ENCODE measurements at regions not wholly inside any gene's neighbourhood (a gene's known extent, or its start where the extent isn't known, plus 50 kb on each side); places are given as distances from the start of the nearest gene placed in this dataset.

- TF ChIP-seq POLR2A (IDR thresholded peaks at IDR 0.05; ENCODE audit: control extremely low read depth in 1 of 2, low read depth in 2 of 2, low read length in 2 of 2): no peak
- no peak for TF ChIP-seq CTCF (IDR thresholded peaks at IDR 0.05; ENCODE audit: control extremely low read depth in 1 of 3, insufficient read depth in 1 of 3, low read depth in 1 of 3, low read length in 3 of 3)
- TF ChIP-seq KDM4A (IDR thresholded peaks at IDR 0.05; ENCODE audit: low read depth, low read length, severe bottlenecking): no peak
- no peak for TF ChIP-seq CHD2 (IDR thresholded peaks at IDR 0.05; ENCODE audit: low read length)
- no peak for TF ChIP-seq POLR2AphosphoS5 (IDR thresholded peaks at IDR 0.05; ENCODE audit: low read depth, low read length)
- no peak for TF ChIP-seq RFX5 (IDR thresholded peaks at IDR 0.05; ENCODE audit: borderline replicate concordance, low read depth, low read length)
- no peak for TF ChIP-seq CHD1 (IDR thresholded peaks at IDR 0.05; ENCODE audit: low read depth, low read length)
- TF ChIP-seq CREB1 (IDR thresholded peaks at IDR 0.05): no peak
- TF ChIP-seq SIX5 (IDR thresholded peaks at IDR 0.05; ENCODE audit: low read depth, low read length): no peak
- no peak for TF ChIP-seq PHF8 (conservative IDR thresholded peaks at IDR 0.05; ENCODE audit: low read depth, low read length)
- TF ChIP-seq TAF1 (IDR thresholded peaks at IDR 0.05; ENCODE audit: low read depth, low read length): no peak
- TF ChIP-seq USF2 (IDR thresholded peaks at IDR 0.05; ENCODE audit: low read length): no peak
- no peak for TF ChIP-seq YY1 (IDR thresholded peaks at IDR 0.05; ENCODE audit: low read depth, low read length)
- no peak for TF ChIP-seq CEBPB (IDR thresholded peaks at IDR 0.05; ENCODE audit: low read depth, low read length)
Observed at GRCh38 chr15:57873564-57874209, 167.2 kb downstream of the POLR2M start.

Data from H1 (cell line).